Smooth muscle cell (in vitro differentiated cells): ENCODE measurements at regions not wholly inside any gene's neighbourhood (a gene's known extent, or its start where the extent isn't known, plus 50 kb on each side); places are given as distances from the start of the nearest gene placed in this dataset.

Experiments
- DNase-seq: peaks from one replicate; lab custom pipeline; 2025; ENCODE audit not compliant: unreplicated experiment; lab: John Stamatoyannopoulos, UW
- H2AFZ ChIP-seq: fragments of 200-600 bp; sonication (generic); 2 replicates; pipeline ENCODE4 v1.6.0; 2016; ENCODE audit warnings: antibody characterized with exemption, low read depth, mild to moderate bottlenecking
- H3F3A ChIP-seq: fragments of 200-600 bp; sonication (generic); 2 replicates; pipeline ENCODE4 v1.6.0; 2017; ENCODE audit warnings: antibody characterized with exemption, low read depth
- H3K27ac ChIP-seq: fragments of 200-600 bp; sonication (generic); 2 replicates; pipeline ENCODE4 v1.5.1; 2016; ENCODE audit warnings: low read depth, mild to moderate bottlenecking
- H3K27me3 ChIP-seq: fragments of 200-600 bp; sonication (generic); 2 replicates; pipeline ENCODE4 v1.6.1; 2016; ENCODE audit warnings: low read depth, mild to moderate bottlenecking
- H3K36me3 ChIP-seq: fragments of 200-600 bp; sonication (generic); 2 replicates; pipeline ENCODE4 v1.5.1; 2016; ENCODE audit warnings: low read depth
- H3K4me1 ChIP-seq: fragments of 200-600 bp; sonication (generic); 2 replicates; pipeline ENCODE4 v1.5.1; 2016; ENCODE audit warnings: low read depth
- H3K4me2 ChIP-seq: fragments of 200-600 bp; sonication (generic); 2 replicates; pipeline ENCODE4 v1.6.0; 2016; ENCODE audit warnings: mild to moderate bottlenecking
- H3K4me3 ChIP-seq: fragments of 200-600 bp; sonication (generic); 2 replicates; pipeline ENCODE4 v1.5.1; 2016; ENCODE audit warnings: mild to moderate bottlenecking
- H3K79me2 ChIP-seq: fragments of 200-600 bp; sonication (generic); 2 replicates; pipeline ENCODE4 v1.6.0; 2016; ENCODE audit warnings: low read depth, mild to moderate bottlenecking
- H3K9ac ChIP-seq: fragments of 200-600 bp; sonication (generic); 2 replicates; pipeline ENCODE4 v1.6.0; 2016; ENCODE audit warnings: low read depth
- H3K9me3 ChIP-seq: fragments of 200-600 bp; sonication (generic); replicated peaks from 2 replicates; pipeline ENCODE4 v1.5.1; 2016; ENCODE audit warnings: low read depth
- H4K20me1 ChIP-seq: fragments of 200-600 bp; sonication (generic); 2 replicates; pipeline ENCODE4 v1.6.0; 2016; ENCODE audit warnings: low read depth
- WGBS: methylation state at CpG from one replicate; pipeline ENCODE4 v1.1.7; 2016; ENCODE audit warnings: low lambda C conversion rate; 5-methylcytosine and 5-hydroxymethylcytosine counted together
- TF ChIP-seq, protein P1 (sequence below): fragments of 200-600 bp; sonication (generic); IDR thresholded peaks from 2 replicates; pipeline ENCODE4 v1.5.1; 2017; ENCODE audit warnings: borderline replicate concordance, mild to moderate bottlenecking, antibody characterized with exemption; ENCODE audit not compliant: insufficient read depth, poor library complexity, severe bottlenecking

DNA sequence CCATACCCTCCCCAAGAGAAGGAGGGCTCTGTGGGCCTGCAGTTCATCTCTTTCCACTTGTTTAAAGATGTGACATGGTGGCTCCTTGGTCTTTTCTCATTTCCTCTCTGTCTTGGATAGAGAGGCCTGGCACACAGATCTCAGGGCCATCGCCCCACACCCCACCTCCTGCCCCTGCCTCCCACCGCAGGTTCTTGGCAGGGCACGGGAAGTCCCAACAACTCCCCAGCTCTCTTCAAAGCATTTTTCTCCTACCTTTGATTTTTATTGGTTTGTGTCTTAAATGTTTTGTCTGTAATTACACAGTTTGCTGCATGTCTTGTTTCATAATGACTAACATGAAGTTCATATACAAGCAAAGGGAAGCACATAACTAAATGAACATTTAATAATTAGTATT lies 178.5 kb upstream of the MSX2 start:
- Histone ChIP-seq H3K9me3 (no peaks in the 10 kb centered on the region), H3K27ac (no peak overlapping the region), H3K4me3 (no peak overlapping the region), H3K9ac (no peak overlapping the region), H3F3A (peaks cover 13% of the 10 kb centered on the region), H3K79me2 (no peaks in the 10 kb centered on the region), H2AFZ (no peak overlapping the region), H3K36me3 (no peaks in the 10 kb centered on the region), H3K4me1 (peaks cover 14% of the 10 kb centered on the region), H4K20me1 (no peaks in the 10 kb centered on the region), H3K4me2 (no peak overlapping the region), H3K27me3 (no peaks in the 10 kb centered on the region)
- TF ChIP-seq, protein P1, sequence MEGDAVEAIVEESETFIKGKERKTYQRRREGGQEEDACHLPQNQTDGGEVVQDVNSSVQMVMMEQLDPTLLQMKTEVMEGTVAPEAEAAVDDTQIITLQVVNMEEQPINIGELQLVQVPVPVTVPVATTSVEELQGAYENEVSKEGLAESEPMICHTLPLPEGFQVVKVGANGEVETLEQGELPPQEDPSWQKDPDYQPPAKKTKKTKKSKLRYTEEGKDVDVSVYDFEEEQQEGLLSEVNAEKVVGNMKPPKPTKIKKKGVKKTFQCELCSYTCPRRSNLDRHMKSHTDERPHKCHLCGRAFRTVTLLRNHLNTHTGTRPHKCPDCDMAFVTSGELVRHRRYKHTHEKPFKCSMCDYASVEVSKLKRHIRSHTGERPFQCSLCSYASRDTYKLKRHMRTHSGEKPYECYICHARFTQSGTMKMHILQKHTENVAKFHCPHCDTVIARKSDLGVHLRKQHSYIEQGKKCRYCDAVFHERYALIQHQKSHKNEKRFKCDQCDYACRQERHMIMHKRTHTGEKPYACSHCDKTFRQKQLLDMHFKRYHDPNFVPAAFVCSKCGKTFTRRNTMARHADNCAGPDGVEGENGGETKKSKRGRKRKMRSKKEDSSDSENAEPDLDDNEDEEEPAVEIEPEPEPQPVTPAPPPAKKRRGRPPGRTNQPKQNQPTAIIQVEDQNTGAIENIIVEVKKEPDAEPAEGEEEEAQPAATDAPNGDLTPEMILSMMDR = no peak
- DNase-seq = no peak
- WGBS = 80% methylated on average over 3 of the region's 3 CpGs

DNA sequence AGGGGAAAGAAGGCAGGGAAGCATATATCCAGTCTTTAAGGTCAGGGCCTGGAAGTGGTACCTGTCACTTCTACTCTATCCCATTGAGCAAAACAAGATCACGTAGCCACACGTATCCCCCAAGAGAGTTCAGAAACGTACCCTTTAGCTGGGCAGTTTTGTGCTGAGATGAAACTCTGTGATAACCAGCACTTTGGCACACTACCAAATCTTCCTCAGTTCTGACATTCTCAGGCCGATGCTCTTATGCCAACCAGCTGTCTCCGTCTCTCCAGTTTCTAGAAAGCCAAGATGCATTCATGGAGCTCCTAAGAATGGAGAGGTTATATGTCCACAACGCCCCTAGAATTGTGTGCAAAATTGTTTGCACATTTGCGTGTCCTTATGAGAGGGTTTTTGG lies 176.6 kb upstream of the MSX2 start:
- no peaks in the 10 kb centered on the region for H3K36me3 ChIP-seq
- H3K9me3 ChIP-seq = no peaks in the 10 kb centered on the region
- WGBS = 86% methylated on average over 7 of the region's 7 CpGs
- no peak overlapping the region for H3K9ac ChIP-seq
- H2AFZ ChIP-seq = no peak overlapping the region
- peaks cover 15% of the 10 kb centered on the region for H3K4me1 ChIP-seq
- no peaks in the 10 kb centered on the region for H3K79me2 ChIP-seq
- no peaks in the 10 kb centered on the region for H3K27me3 ChIP-seq
- H3F3A ChIP-seq = peaks cover 21% of the 10 kb centered on the region
- H3K4me3 ChIP-seq = no peak overlapping the region
- H3K27ac ChIP-seq = no peak overlapping the region
- TF ChIP-seq, protein P1 = no peak
- H3K4me2 ChIP-seq = no peak overlapping the region
- no peaks in the 10 kb centered on the region for H4K20me1 ChIP-seq
- DNase-seq = no peak

DNA sequence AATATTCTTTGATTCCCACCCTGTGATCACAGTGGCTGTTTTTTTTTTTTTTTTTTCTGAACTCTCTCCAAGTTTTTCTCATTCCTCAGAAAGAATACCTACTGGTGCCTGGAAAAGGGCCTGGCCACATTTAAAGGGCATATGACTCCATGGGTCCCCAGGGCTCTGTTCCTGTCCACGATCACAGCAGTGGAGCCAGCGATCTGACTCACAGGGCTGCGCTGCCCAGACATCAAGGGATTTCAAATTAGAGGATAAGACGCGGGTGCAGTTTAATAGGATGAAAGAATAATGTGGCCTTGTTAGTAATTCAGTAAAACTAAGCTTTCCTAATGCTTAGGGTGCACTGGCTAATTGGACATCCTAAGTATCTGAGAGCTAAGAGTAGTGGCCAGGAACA lies 175.1 kb upstream of the MSX2 start:
- no peaks in the 10 kb centered on the region for H3K27me3 ChIP-seq
- H3K9ac ChIP-seq = no peak overlapping the region
- H3K27ac ChIP-seq = peak overlapping the region; percentile 37
- peak overlapping the region; percentile 66 for H3K4me2 ChIP-seq
- H2AFZ ChIP-seq = no peak overlapping the region
- DNase-seq = no peak
- H3K36me3 ChIP-seq = no peaks in the 10 kb centered on the region
- H3F3A ChIP-seq = peaks cover 21% of the 10 kb centered on the region
- H3K4me1 ChIP-seq = peaks cover 15% of the 10 kb centered on the region
- TF ChIP-seq, protein P1 = no peak
- no peak overlapping the region for H3K4me3 ChIP-seq
- no peaks in the 10 kb centered on the region for H3K79me2 ChIP-seq
- no peaks in the 10 kb centered on the region for H3K9me3 ChIP-seq
- H4K20me1 ChIP-seq = no peaks in the 10 kb centered on the region
- 5% methylated on average over 5 of the region's 5 CpGs for WGBS

DNA sequence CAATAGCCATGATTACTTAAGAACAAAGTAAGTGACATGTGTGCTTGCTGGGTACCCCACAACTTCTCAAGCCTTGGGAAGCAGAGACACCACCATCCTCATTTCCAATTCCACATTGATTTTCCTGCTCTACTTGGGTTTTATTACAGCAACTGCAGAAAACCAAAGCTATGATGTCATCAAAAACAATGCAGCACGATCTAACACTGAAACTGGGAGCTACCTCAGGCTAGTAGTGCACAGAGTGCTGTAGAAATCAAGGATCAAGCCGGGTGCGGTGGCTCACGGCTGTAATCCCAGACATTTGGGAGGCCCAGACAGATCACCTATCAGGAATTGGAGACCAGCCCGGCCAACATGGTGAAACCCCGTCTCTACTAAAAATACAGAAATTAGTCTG lies 174.4 kb upstream of the MSX2 start:
- Histone ChIP-seq H3K79me2 (no peaks in the 10 kb centered on the region), H2AFZ (no peak overlapping the region), H3F3A (peaks cover 21% of the 10 kb centered on the region), H3K4me3 (no peak overlapping the region), H3K9ac (no peak overlapping the region), H3K4me2 (peak overlapping the region; percentile 66), H3K9me3 (no peaks in the 10 kb centered on the region), H3K4me1 (peaks cover 15% of the 10 kb centered on the region), H3K36me3 (no peaks in the 10 kb centered on the region), H4K20me1 (no peaks in the 10 kb centered on the region), H3K27ac (peak overlapping the region; percentile 37), H3K27me3 (no peaks in the 10 kb centered on the region)
- TF ChIP-seq, protein P1 = no peak
- no peak for DNase-seq
- WGBS = 61% methylated on average over 6 of the region's 6 CpGs
